ENCODE measurements at regions not wholly inside any gene's neighbourhood (a gene's known extent, or its start where the extent isn't known, plus 50 kb on each side); places are given as distances from the start of the nearest gene placed in this dataset.
"Not testable (repeated sequence)": the region's sequence is repeated elsewhere in the genome, so short reads cannot be mapped to it uniquely, and the experiment has no call there.

GRCh38 chrY:7358103-7358752 is 446.7 kb upstream of the AMELY start:
- Histone ChIP-seq H3K4me3 (ENCODE audit: low read length in 3 of 3) (no peak overlapping the region), H3K27me3 (ENCODE audit: control insufficient read depth, insufficient read depth, low read length) (no peaks in the 10 kb centered on the region), H3K36me3 (ENCODE audit: control insufficient read depth in 2 of 3, insufficient read depth in 3 of 3, low read length in 3 of 3) (no peaks in the 10 kb centered on the region), H3K4me1 (ENCODE audit: control insufficient read depth in 2 of 3, insufficient read depth in 2 of 3, low read depth in 1 of 3, low read length in 3 of 3) (no peaks in the 10 kb centered on the region), H3K9me3 (ENCODE audit: control insufficient read depth in 2 of 3, insufficient read depth in 1 of 3, low read length in 3 of 3) (no peaks in the 10 kb centered on the region), H3K9ac (ENCODE audit: low read length in 3 of 3) (no peak overlapping the region), H3K27ac (ENCODE audit: low read depth in 2 of 2, low read length in 2 of 2) (no peak overlapping the region)
- intact Hi-C loops (cut with DNase I): no loop called here
- no peak for TF ChIP-seq CTCF (IDR thresholded peaks at IDR 0.05; ENCODE audit: borderline replicate concordance, extremely low read depth, insufficient read depth)
- DNase-seq (peak in 1 of 5 donors; percentile 46), FAIRE-seq (no peak)

GRCh38 chrY:7355891-7356290 is 444.3 kb upstream of the AMELY start:
- DNase-seq; H3K27ac ChIP-seq (ENCODE audit: low read depth in 2 of 2, low read length in 2 of 2); H3K4me1 ChIP-seq (ENCODE audit: control insufficient read depth in 2 of 3, insufficient read depth in 2 of 3, low read depth in 1 of 3, low read length in 3 of 3); H3K9me3 ChIP-seq (ENCODE audit: control insufficient read depth in 2 of 3, insufficient read depth in 1 of 3, low read length in 3 of 3); H3K27me3 ChIP-seq (ENCODE audit: control insufficient read depth, insufficient read depth, low read length); H3K9ac ChIP-seq (ENCODE audit: low read length in 3 of 3); H3K36me3 ChIP-seq (ENCODE audit: control insufficient read depth in 2 of 3, insufficient read depth in 3 of 3, low read length in 3 of 3); FAIRE-seq; intact Hi-C loops (cut with DNase I); H3K4me3 ChIP-seq (ENCODE audit: low read length in 3 of 3): not testable (repeated sequence)

GRCh38 chrY:7344661-7345060 is 433.1 kb upstream of the AMELY start:
- H3K9me3 ChIP-seq (ENCODE audit: control insufficient read depth in 2 of 3, insufficient read depth in 1 of 3, low read length in 3 of 3): no peaks in the 10 kb centered on the region
- FAIRE-seq: no peak
- no peak overlapping the region for H3K27ac ChIP-seq (ENCODE audit: low read depth in 2 of 2, low read length in 2 of 2)
- intact Hi-C loops (cut with DNase I): no loop called here
- peak; percentile 43 for TF ChIP-seq CTCF (IDR thresholded peaks at IDR 0.05; ENCODE audit: borderline replicate concordance, extremely low read depth, insufficient read depth)
- no peak overlapping the region for H3K9ac ChIP-seq (ENCODE audit: low read length in 3 of 3)
- no peaks in the 10 kb centered on the region for H3K4me1 ChIP-seq (ENCODE audit: control insufficient read depth in 2 of 3, insufficient read depth in 2 of 3, low read depth in 1 of 3, low read length in 3 of 3)
- H3K4me3 ChIP-seq (ENCODE audit: low read length in 3 of 3): no peak overlapping the region
- peak in 2 of 5 donors; percentile 43 to 72 for DNase-seq
- H3K36me3 ChIP-seq (ENCODE audit: control insufficient read depth in 2 of 3, insufficient read depth in 3 of 3, low read length in 3 of 3): no peaks in the 10 kb centered on the region
- H3K27me3 ChIP-seq (ENCODE audit: control insufficient read depth, insufficient read depth, low read length): no peaks in the 10 kb centered on the region

- intact Hi-C loops (cut with DNase I): no loop called here
- H3K4me3 ChIP-seq (ENCODE audit: low read length in 3 of 3): no peak overlapping the region
- H3K27ac ChIP-seq (ENCODE audit: low read depth in 2 of 2, low read length in 2 of 2): no peak overlapping the region
- H3K36me3 ChIP-seq (ENCODE audit: control insufficient read depth in 2 of 3, insufficient read depth in 3 of 3, low read length in 3 of 3): no peaks in the 10 kb centered on the region
- no peaks in the 10 kb centered on the region for H3K27me3 ChIP-seq (ENCODE audit: control insufficient read depth, insufficient read depth, low read length)
- FAIRE-seq (no peak), DNase-seq (no peak)
- no peak for TF ChIP-seq CTCF (IDR thresholded peaks at IDR 0.05; ENCODE audit: borderline replicate concordance, extremely low read depth, insufficient read depth)
- H3K4me1 ChIP-seq (ENCODE audit: control insufficient read depth in 2 of 3, insufficient read depth in 2 of 3, low read depth in 1 of 3, low read length in 3 of 3): no peaks in the 10 kb centered on the region
- no peaks in the 10 kb centered on the region for H3K9me3 ChIP-seq (ENCODE audit: control insufficient read depth in 2 of 3, insufficient read depth in 1 of 3, low read length in 3 of 3)
- no peak overlapping the region for H3K9ac ChIP-seq (ENCODE audit: low read length in 3 of 3)
These were observed 431.7 kb upstream of the AMELY start for GRCh38 chrY:7343261-7343660.

GRCh38 chrY:7342732-7343131 is 431.2 kb upstream of the AMELY start:
- FAIRE-seq; H3K36me3 ChIP-seq (ENCODE audit: control insufficient read depth in 2 of 3, insufficient read depth in 3 of 3, low read length in 3 of 3); H3K4me3 ChIP-seq (ENCODE audit: low read length in 3 of 3); H3K9me3 ChIP-seq (ENCODE audit: control insufficient read depth in 2 of 3, insufficient read depth in 1 of 3, low read length in 3 of 3); H3K27ac ChIP-seq (ENCODE audit: low read depth in 2 of 2, low read length in 2 of 2); DNase-seq; H3K27me3 ChIP-seq (ENCODE audit: control insufficient read depth, insufficient read depth, low read length); intact Hi-C loops (cut with DNase I); H3K9ac ChIP-seq (ENCODE audit: low read length in 3 of 3); H3K4me1 ChIP-seq (ENCODE audit: control insufficient read depth in 2 of 3, insufficient read depth in 2 of 3, low read depth in 1 of 3, low read length in 3 of 3): not testable (repeated sequence)

Measured in kidney (tissue), 13 donors.